CD4-positive, alpha-beta T cell (primary cell): ENCODE measurements at regions not wholly inside any gene's neighbourhood (a gene's known extent, or its start where the extent isn't known, plus 50 kb on each side); places are given as distances from the start of the nearest gene placed in this dataset.

Experiments
- ATAC-seq: fragments of 200-7000 bp; cut with Tn5 transposase; one replicate; pipeline ENCODE4 v1.10.0; 2022; ENCODE audit warnings: mild to moderate bottlenecking; ENCODE audit not compliant: poor library complexity
- CTCF ChIA-PET: fragments of 350-600 bp; sonication (Branson Sonifier 250); formaldehyde crosslinking; loops from one replicate; lab custom pipeline; 2021; ENCODE audit warnings: antibody characterized with exemption, inconsistent platforms; lab: Charles Lee
- POLR2A ChIA-PET: fragments of 350-600 bp; sonication (Branson Sonifier 250); formaldehyde crosslinking; loops from one replicate; lab custom pipeline; 2021; ENCODE audit warnings: antibody characterized with exemption, inconsistent platforms; lab: Charles Lee
- DNase-seq, 14 experiments: peaks; one replicate each; pipeline ENCODE4 v3.0.0-alpha.2; 2013 to 2020; ENCODE audit warnings: mixed read lengths in 2 of 14
- H3K27ac ChIP-seq, 2 donors: one replicate each; pipeline versions ENCODE4 v1.5.1 to v1.7.0; 2013; ENCODE audit warnings: low read length in 2 of 2, low read depth in 1 of 2, mild to moderate bottlenecking in 1 of 2
- H3K27me3 ChIP-seq, 2 experiments: 1 replicate in 1 of 2; 2 replicates in 1 of 2; pipeline versions ENCODE4 v1.6.1 to v1.7.0; 2013; ENCODE audit warnings: low read length in 2 of 2, control low read depth in 1 of 2, mild to moderate bottlenecking in 1 of 2, moderate library complexity in 1 of 2; ENCODE audit not compliant: insufficient read depth in 2 of 2, control insufficient read depth in 1 of 2
- H3K36me3 ChIP-seq: one replicate; pipeline ENCODE4 v1.6.1; 2013; ENCODE audit warnings: low read length, control low read depth; ENCODE audit not compliant: insufficient read depth
- H3K4me1 ChIP-seq: one replicate; pipeline ENCODE4 v1.6.1; 2013; ENCODE audit warnings: low read length, control low read depth; ENCODE audit not compliant: insufficient read depth
- H3K4me3 ChIP-seq: one replicate; pipeline ENCODE4 v1.5.1; 2013; ENCODE audit warnings: mild to moderate bottlenecking, low read length, moderate library complexity
- H3K9me3 ChIP-seq, 2 experiments: 1 replicate in 1 of 2; 2 replicates in 1 of 2; pipeline versions ENCODE4 v1.6.1 to v1.7.0; 2013; ENCODE audit warnings: low read length in 2 of 2, mild to moderate bottlenecking in 2 of 2, control low read depth in 1 of 2, moderate library complexity in 1 of 2; ENCODE audit not compliant: control insufficient read depth in 1 of 2, insufficient read depth in 1 of 2
- H3K27ac Mint-ChIP-seq: one replicate; pipeline ENCODE4 v1.8.0; 2020; ENCODE audit warnings: mixed read lengths
- H3K27me3 Mint-ChIP-seq: one replicate; pipeline ENCODE4 v1.8.0; 2021; ENCODE audit warnings: mixed read lengths
- H3K36me3 Mint-ChIP-seq: one replicate; pipeline ENCODE4 v1.8.0; 2021; ENCODE audit warnings: low read depth, mixed read lengths
- H3K4me1 Mint-ChIP-seq: one replicate; pipeline ENCODE4 v1.8.0; 2021; ENCODE audit warnings: low read depth, mixed read lengths
- H3K4me3 Mint-ChIP-seq: one replicate; pipeline ENCODE4 v1.8.0; 2020; ENCODE audit warnings: mild to moderate bottlenecking, mixed read lengths
- H3K9me3 Mint-ChIP-seq: one replicate; pipeline ENCODE4 v1.8.0; 2020; ENCODE audit warnings: mixed read lengths
- CTCF ChIP-seq: fragments of 200-600 bp; IDR thresholded peaks from one replicate; pipeline ENCODE4 v1.8.0; 2022; ENCODE audit warnings: antibody characterized with exemption, mild to moderate bottlenecking
- intact Hi-C, 2 experiments: fragments of 100-400 bp; cut with DNase I in 1 of 2; cut with micrococcal nuclease in 1 of 2; formaldehyde crosslinking; loops; one replicate each; pipeline versions ENCODE4 v1.15.1 to v1.9.0; 2023 to 2025; cut with DNase I, micrococcal nuclease

- Histone ChIP-seq H3K27me3 (peaks cover 0 to 2% of the 10 kb centered on the region in 2 experiments), H3K4me3 (no peak overlapping the region), H3K4me1 (no peaks in the 10 kb centered on the region), H3K9me3 (no peaks in the 10 kb centered on the region), H3K27ac (no peak overlapping the region), H3K36me3 (no peaks in the 10 kb centered on the region)
- POLR2A ChIA-PET: no interaction called here
- intact Hi-C loops: no loop called here
- no peaks in the 10 kb centered on the region for H3K9me3 Mint-ChIP-seq
- H3K4me3 Mint-ChIP-seq: no peak overlapping the region
- DNase-seq (no peak), ATAC-seq (no peak)
- no peaks in the 10 kb centered on the region for H3K36me3 Mint-ChIP-seq
- CTCF ChIA-PET: no interaction called here
- H3K27ac Mint-ChIP-seq: no peak overlapping the region
- no peaks in the 10 kb centered on the region for H3K27me3 Mint-ChIP-seq
- TF ChIP-seq CTCF: no peak
- peaks cover 15% of the 10 kb centered on the region for H3K4me1 Mint-ChIP-seq
Observed at GRCh38 chr6:6943421-6943820, 164.3 kb upstream of the RREB1 start.

- ChIA-PET CTCF (no interaction called here), POLR2A (no interaction called here)
- Mint-ChIP-seq H3K27me3 (no peaks in the 10 kb centered on the region), H3K27ac (no peak overlapping the region), H3K4me3 (no peak overlapping the region), H3K36me3 (no peaks in the 10 kb centered on the region), H3K9me3 (peaks cover 2% of the 10 kb centered on the region), H3K4me1 (peaks cover 15% of the 10 kb centered on the region)
- no peaks in the 10 kb centered on the region for H3K4me1 ChIP-seq
- no peaks in the 10 kb centered on the region for H3K36me3 ChIP-seq
- no peak for TF ChIP-seq CTCF
- peaks cover 5 to 10% of the 10 kb centered on the region in 2 experiments for H3K9me3 ChIP-seq
- peaks cover 0 to 2% of the 10 kb centered on the region in 2 experiments for H3K27me3 ChIP-seq
- ATAC-seq (no peak), DNase-seq (no peak)
- H3K4me3 ChIP-seq: no peak overlapping the region
- intact Hi-C loops: no loop called here
- H3K27ac ChIP-seq: no peak overlapping the region
Observed at GRCh38 chr6:6946206-6947155, 161.3 kb upstream of the RREB1 start.

- H3K4me3 ChIP-seq: no peak overlapping the region
- DNase-seq (no peak), ATAC-seq (no peak)
- peaks cover 15 to 17% of the 10 kb centered on the region in 2 experiments for H3K9me3 ChIP-seq
- intact Hi-C loops: no loop called here
- no peaks in the 10 kb centered on the region for H3K36me3 ChIP-seq
- no peaks in the 10 kb centered on the region for H3K4me1 ChIP-seq
- no peaks in the 10 kb centered on the region for H3K36me3 Mint-ChIP-seq
- peaks cover 0 to 6% of the 10 kb centered on the region in 2 experiments for H3K27me3 ChIP-seq
- no peaks in the 10 kb centered on the region for H3K4me1 Mint-ChIP-seq
- POLR2A ChIA-PET: no interaction called here
- CTCF ChIA-PET: no interaction called here
- H3K27ac Mint-ChIP-seq: no peak overlapping the region
- peaks cover 2% of the 10 kb centered on the region for H3K9me3 Mint-ChIP-seq
- H3K27ac ChIP-seq: no peak overlapping the region
- no peak for TF ChIP-seq CTCF
- no peaks in the 10 kb centered on the region for H3K27me3 Mint-ChIP-seq
- H3K4me3 Mint-ChIP-seq: no peak overlapping the region
Observed at GRCh38 chr6:6950373-6951145, 157.2 kb upstream of the RREB1 start.
